ENCODE measurements at regions not wholly inside any gene's neighbourhood (a gene's known extent, or its start where the extent isn't known, plus 50 kb on each side); places are given as distances from the start of the nearest gene placed in this dataset.

DNA sequence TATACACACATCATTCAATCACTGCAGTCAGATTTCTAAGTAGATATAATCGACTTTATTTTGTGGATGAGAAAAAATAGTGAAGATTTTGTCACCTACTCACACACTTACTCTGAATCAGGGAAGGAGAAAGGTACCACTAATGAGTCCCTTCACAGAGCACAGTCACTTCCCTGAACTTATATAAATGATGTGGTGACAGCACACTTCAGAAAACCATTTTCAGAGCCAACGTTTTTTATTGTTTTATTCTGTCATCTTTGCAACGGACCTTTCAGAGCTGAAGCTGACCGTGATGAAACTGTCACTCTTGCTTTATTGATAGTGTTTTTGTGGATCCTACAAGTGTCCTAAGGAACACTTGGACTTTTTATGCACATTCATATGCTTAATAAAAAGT, 956.6 kb downstream of the SQOR start:
- TF ChIP-seq CTCF (conservative IDR thresholded peaks at IDR 0.05; ENCODE audit: low read length) (no peak), EZH2phosphoT487 (IDR thresholded peaks at IDR 0.05; ENCODE audit: borderline replicate concordance, low read depth, low read length) (no peak)

Measured in OCI-LY7 (cell line).